ENCODE measurements at regions not wholly inside any gene's neighbourhood (a gene's known extent, or its start where the extent isn't known, plus 50 kb on each side); places are given as distances from the start of the nearest gene placed in this dataset.

- TF ChIP-seq CTCF (IDR thresholded peaks at IDR 0.05), result no peak
- no peak for TF ChIP-seq POLR2A (IDR thresholded peaks at IDR 0.05)
Measured at GRCh38 chrX:9102956-9103355, 69.0 kb upstream of the FAM9B start.
